NT2/D1 (cell line): ENCODE measurements at regions not wholly inside any gene's neighbourhood (a gene's known extent, or its start where the extent isn't known, plus 50 kb on each side); places are given as distances from the start of the nearest gene placed in this dataset.

ENCODE experiments used
- SUZ12 ChIP-seq: IDR thresholded peaks from 2 replicates; pipeline ENCODE4 v1.6.1; 2011; ENCODE audit not compliant: insufficient read length, insufficient read depth; ENCODE audit errors: extremely low read depth
- YY1 ChIP-seq: IDR thresholded peaks from 2 replicates; pipeline ENCODE4 v1.6.1; 2011; ENCODE audit not compliant: insufficient read length, insufficient read depth

GRCh38 chr5:110013017-110013416 lies 323.3 kb downstream of the MAN2A1 start:
- no peak for TF ChIP-seq SUZ12
- TF ChIP-seq YY1 = no peak
